ENCODE measurements at regions not wholly inside any gene's neighbourhood (a gene's known extent, or its start where the extent isn't known, plus 50 kb on each side); places are given as distances from the start of the nearest gene placed in this dataset.
A peak's percentile ranks its signal among the peaks of the same experiment; 100 is the strongest.

- TF ChIP-seq CTCF (IDR thresholded peaks at IDR 0.05) (peak in 2 of 5 experiments; percentile 14 to 17), POLR2AphosphoS5 (IDR thresholded peaks at IDR 0.05) (no peak), POLR2A (IDR thresholded peaks at IDR 0.05) (no peak), EP300 (IDR thresholded peaks at IDR 0.05; ENCODE audit: low read depth) (no peak)
Observed at GRCh38 chr13:69579351-69579750, 528.3 kb upstream of the ATXN8OS start.

All from transverse colon (tissue), 4 donors.